DND-41 (cell line): ENCODE measurements at regions not wholly inside any gene's neighbourhood (a gene's known extent, or its start where the extent isn't known, plus 50 kb on each side); places are given as distances from the start of the nearest gene placed in this dataset.

Experiments used
- ATAC-seq: fragments of 200-7000 bp; cut with Tn5 transposase; 3 replicates; pipeline ENCODE4 v1.9.1; 2021; ENCODE audit warnings: low read depth; ENCODE audit not compliant: insufficient read depth
- DNase-seq: peaks from one replicate; pipeline ENCODE4 v3.0.0-alpha.2; 2020
- H2AFZ ChIP-seq: 2 replicates; pipeline ENCODE4 v1.6.0; 2012; ENCODE audit warnings: low read depth, low read length
- H3K27ac ChIP-seq: 2 replicates; pipeline ENCODE4 v1.5.1; 2012; ENCODE audit warnings: low read length, inconsistent platforms
- H3K27me3 ChIP-seq: fragments of 200-600 bp; sonication (generic); 2 replicates; pipeline ENCODE4 v1.6.0; 2012; ENCODE audit warnings: low read length, mild to moderate bottlenecking, inconsistent platforms; ENCODE audit not compliant: insufficient read depth, poor library complexity
- H3K36me3 ChIP-seq: 2 replicates; pipeline ENCODE4 v1.5.1; 2012; ENCODE audit warnings: low read length, inconsistent platforms; ENCODE audit not compliant: insufficient read depth
- H3K4me1 ChIP-seq: 2 replicates; pipeline ENCODE4 v1.5.1; 2012; ENCODE audit warnings: mild to moderate bottlenecking, low read length; ENCODE audit not compliant: insufficient read depth
- H3K4me2 ChIP-seq: 2 replicates; pipeline ENCODE4 v1.6.0; 2012; ENCODE audit warnings: mild to moderate bottlenecking, moderate library complexity, low read length, inconsistent platforms; ENCODE audit not compliant: insufficient read depth
- H3K4me3 ChIP-seq, 2 experiments: fragments of 200-600 bp in 1 of 2; shearing (Covaris generic) in 1 of 2; 2 replicates each; pipeline ENCODE4 v1.5.1; 2012 to 2016; ENCODE audit warnings: inconsistent platforms in 2 of 2, low read length in 2 of 2, mild to moderate bottlenecking in 2 of 2, low read depth in 1 of 2, moderate library complexity in 1 of 2
- H3K79me2 ChIP-seq: 2 replicates; pipeline ENCODE4 v1.6.0; 2012; ENCODE audit warnings: low read length, inconsistent platforms; ENCODE audit not compliant: insufficient read depth
- H3K9ac ChIP-seq: 2 replicates; pipeline ENCODE4 v1.6.0; 2012; ENCODE audit warnings: low read depth, mild to moderate bottlenecking, inconsistent platforms, low read length, moderate library complexity
- H3K9me3 ChIP-seq: 2 replicates; pipeline ENCODE4 v1.5.1; 2012; ENCODE audit warnings: low read length, moderate library complexity, mild to moderate bottlenecking, inconsistent platforms; ENCODE audit not compliant: insufficient read depth, severe bottlenecking
- H4K20me1 ChIP-seq: 2 replicates; pipeline ENCODE4 v1.6.0; 2012; ENCODE audit warnings: low read length; ENCODE audit not compliant: insufficient read depth
- CTCF ChIP-seq: IDR thresholded peaks from 2 replicates; pipeline ENCODE4 v1.5.1; 2012; ENCODE audit warnings: borderline replicate concordance, low read length, moderate library complexity, mild to moderate bottlenecking; ENCODE audit not compliant: poor library complexity, severe bottlenecking; ENCODE audit errors: extremely low read depth
- EZH2 ChIP-seq: IDR thresholded peaks from 3 replicates; pipeline ENCODE4 v1.6.1; 2012; ENCODE audit warnings: borderline replicate concordance, low read depth, mild to moderate bottlenecking, moderate library complexity, low read length, inconsistent platforms; ENCODE audit not compliant: severe bottlenecking

GRCh38 chr2:225282858-225283710, 116.4 kb upstream of the NYAP2 start:
- ATAC-seq: peak; percentile 67; the same call in 2 of the 3 replicates
- peak; percentile 12 for DNase-seq
- Histone ChIP-seq H3K9ac (no peak overlapping the region), H3K27me3 (no peaks in the 10 kb centered on the region), H3K27ac (no peak overlapping the region), H3K36me3 (no peaks in the 10 kb centered on the region), H3K9me3 (no peaks in the 10 kb centered on the region), H3K79me2 (no peaks in the 10 kb centered on the region), H4K20me1 (no peaks in the 10 kb centered on the region), H3K4me3 (no peak overlapping the region), H2AFZ (no peak overlapping the region), H3K4me1 (no peaks in the 10 kb centered on the region), H3K4me2 (no peak overlapping the region)
- TF ChIP-seq CTCF (peak; percentile 80), EZH2 (no peak)

- no peaks in the 10 kb centered on the region for H3K79me2 ChIP-seq
- H3K4me1 ChIP-seq: no peaks in the 10 kb centered on the region
- no peaks in the 10 kb centered on the region for H4K20me1 ChIP-seq
- no peaks in the 10 kb centered on the region for H3K36me3 ChIP-seq
- H3K27ac ChIP-seq: no peak overlapping the region
- TF ChIP-seq CTCF: no peak
- no peak for TF ChIP-seq EZH2
- no peaks in the 10 kb centered on the region for H3K27me3 ChIP-seq
- H3K4me2 ChIP-seq: no peak overlapping the region
- no peak overlapping the region for H2AFZ ChIP-seq
- H3K9me3 ChIP-seq: no peaks in the 10 kb centered on the region
- ATAC-seq: no peak
- no peak overlapping the region for H3K4me3 ChIP-seq
- DNase-seq: no peak
- H3K9ac ChIP-seq: no peak overlapping the region
These were observed 123.3 kb upstream of the NYAP2 start for GRCh38 chr2:225276207-225276606.

GRCh38 chr2:225275443-225275842, 124.1 kb upstream of the NYAP2 start:
- no peaks in the 10 kb centered on the region for H3K4me1 ChIP-seq
- H3K9ac ChIP-seq: no peak overlapping the region
- no peak for TF ChIP-seq EZH2
- no peak for TF ChIP-seq CTCF
- no peaks in the 10 kb centered on the region for H3K9me3 ChIP-seq
- ATAC-seq (no peak), DNase-seq (no peak)
- no peak overlapping the region for H3K4me3 ChIP-seq
- no peaks in the 10 kb centered on the region for H3K36me3 ChIP-seq
- H3K27ac ChIP-seq: no peak overlapping the region
- no peaks in the 10 kb centered on the region for H4K20me1 ChIP-seq
- H2AFZ ChIP-seq: no peak overlapping the region
- H3K79me2 ChIP-seq: no peaks in the 10 kb centered on the region
- no peaks in the 10 kb centered on the region for H3K27me3 ChIP-seq
- H3K4me2 ChIP-seq: no peak overlapping the region
